ENCODE measurements at regions not wholly inside any gene's neighbourhood (a gene's known extent, or its start where the extent isn't known, plus 50 kb on each side); places are given as distances from the start of the nearest gene placed in this dataset.

- no peak for DNase-seq
Observed at GRCh38 chr2:133814890-133815289, 246.6 kb upstream of the NCKAP5 start.

- no peak for DNase-seq
Observed at GRCh38 chr2:133816037-133816436, 247.8 kb upstream of the NCKAP5 start.

GRCh38 chr2:133817680-133818566 lies 249.7 kb upstream of the NCKAP5 start:
- peak; percentile 6 to 8 for DNase-seq

GRCh38 chr2:133818661-133819060 lies 250.4 kb upstream of the NCKAP5 start:
- no peak for DNase-seq

GRCh38 chr2:133819906-133820305 lies 251.6 kb upstream of the NCKAP5 start:
- no peak for DNase-seq

GRCh38 chr2:133821107-133821760 lies 253.0 kb upstream of the NCKAP5 start:
- DNase-seq = no peak

GRCh38 chr2:133822517-133823225 lies 254.4 kb upstream of the NCKAP5 start:
- DNase-seq = no peak

- no peak for DNase-seq
Observed at GRCh38 chr2:133823226-133823550, 254.9 kb upstream of the NCKAP5 start.

- DNase-seq = no peak
Observed at GRCh38 chr2:133824869-133825268, 256.6 kb upstream of the NCKAP5 start.

GRCh38 chr2:133825778-133826177 lies 257.5 kb upstream of the NCKAP5 start:
- DNase-seq = no peak

- no peak for DNase-seq
Observed at GRCh38 chr2:133828913-133829312, 260.6 kb upstream of the NCKAP5 start.

- DNase-seq = no peak
Observed at GRCh38 chr2:133829450-133830020, 261.3 kb upstream of the NCKAP5 start.

- no peak for DNase-seq
Observed at GRCh38 chr2:133833746-133834145, 265.5 kb upstream of the NCKAP5 start.

GRCh38 chr2:133835821-133836619 lies 267.8 kb upstream of the NCKAP5 start:
- DNase-seq = no peak

GRCh38 chr2:133836691-133837345 lies 268.6 kb upstream of the NCKAP5 start:
- no peak for DNase-seq

GRCh38 chr2:133837441-133838094 lies 269.3 kb upstream of the NCKAP5 start:
- DNase-seq = no peak

GRCh38 chr2:133838642-133839365 lies 270.5 kb upstream of the NCKAP5 start:
- DNase-seq = no peak

GRCh38 chr2:133839677-133840076 lies 271.4 kb upstream of the NCKAP5 start:
- no peak for DNase-seq

GRCh38 chr2:133840761-133841160 lies 272.5 kb upstream of the NCKAP5 start:
- no peak for DNase-seq

- DNase-seq = no peak
Observed at GRCh38 chr2:133841900-133842299, 273.6 kb upstream of the NCKAP5 start.

- DNase-seq = no peak
Observed at GRCh38 chr2:133842446-133842845, 274.2 kb upstream of the NCKAP5 start.
